Body of pancreas (tissue), 4 donors: ENCODE measurements at regions not wholly inside any gene's neighbourhood (a gene's known extent, or its start where the extent isn't known, plus 50 kb on each side); places are given as distances from the start of the nearest gene placed in this dataset.

Experiments
- ATAC-seq: fragments of 150-250 bp; one replicate; pipeline ENCODE4 v1.9.1; 2016
- DNase-seq, 4 donors: peaks; one replicate each; pipeline ENCODE4 v3.0.0-alpha.2; 2019
- H3K27ac ChIP-seq, 4 donors: fragments of 200-600 bp; sonication (generic); 1 replicate in 3 of 4; 2 replicates in 1 of 4; pipeline versions ENCODE4 v1.5.1 to v1.6.1; 2016 to 2019; ENCODE audit warnings: mild to moderate bottlenecking in 1 of 4, mixed read lengths in 1 of 4, moderate library complexity in 1 of 4
- H3K27me3 ChIP-seq, 2 donors: fragments of 200-600 bp; sonication (generic); one replicate each; pipeline ENCODE4 v1.6.0; 2016; ENCODE audit warnings: mild to moderate bottlenecking in 1 of 2
- H3K36me3 ChIP-seq, 2 donors: fragments of 200-600 bp; sonication (generic); replicated peaks in 1 of 2; 2 replicates each; pipeline ENCODE4 v1.5.1; 2016; ENCODE audit warnings: low read depth in 2 of 2; ENCODE audit not compliant: insufficient read depth in 1 of 2
- H3K4me1 ChIP-seq: fragments of 200-600 bp; sonication (generic); one replicate; pipeline ENCODE4 v1.6.0; 2016
- H3K4me3 ChIP-seq, 2 donors: fragments of 200-600 bp; sonication (generic); 1 replicate in 1 of 2; 2 replicates in 1 of 2; pipeline ENCODE4 v1.5.1; 2016 to 2019
- H3K9me3 ChIP-seq, 3 donors: fragments of 200-600 bp; sonication (generic); 1 replicate in 2 of 3; 2 replicates in 1 of 3; pipeline ENCODE4 v1.5.1; 2016
- POLR2A ChIP-seq, 3 donors: fragments of 450-650 bp; IDR thresholded peaks; one replicate each; pipeline ENCODE4 v1.6.1; 2016; ENCODE audit warnings: antibody characterized with exemption in 3 of 3, mild to moderate bottlenecking in 2 of 3
- WGBS, 2 donors: methylation state at CpG; one replicate each; pipeline ENCODE4 v1.1.5; 2017; 5-methylcytosine and 5-hydroxymethylcytosine counted together
- intact Hi-C: fragments of 100-400 bp; cut with DNase I; formaldehyde crosslinking; loops from one replicate; pipeline ENCODE4 v1.15.1; 2023
- TF ChIP-seq, protein P1 (sequence below), 7 experiments: fragments of 450-650 bp in 4 of 7; fragments of 200-600 bp in 3 of 7; sonication (generic) in 3 of 7; IDR thresholded peaks; one replicate each; pipeline ENCODE4 v1.5.1; 2016 to 2019; ENCODE audit warnings: antibody characterized with exemption in 7 of 7

DNA sequence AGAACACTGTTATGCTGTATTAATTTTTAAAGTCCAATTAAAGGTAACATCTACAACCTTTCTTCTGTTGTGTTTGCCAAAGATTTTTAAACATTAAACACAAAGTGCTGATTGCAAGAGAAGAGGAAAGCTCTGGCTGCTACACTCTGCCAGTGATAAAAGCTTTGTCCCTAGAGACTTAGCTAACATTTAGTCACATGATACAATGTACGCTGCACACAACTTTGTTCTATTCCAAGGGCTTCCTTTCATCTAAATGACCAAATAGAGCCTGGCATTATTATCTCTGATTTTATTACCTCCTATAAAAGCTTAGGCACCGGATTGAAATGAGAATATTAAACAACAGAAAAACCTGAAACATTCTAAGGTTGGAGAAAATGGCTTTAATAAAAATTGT, 388.7 kb upstream of the PMFBP1 start:
- ATAC-seq, result no peak
- Histone ChIP-seq H3K4me3 (no peak overlapping the region), H3K27me3 (no peaks in the 10 kb centered on the region), H3K36me3 (no peaks in the 10 kb centered on the region), H3K9me3 (no peaks in the 10 kb centered on the region), H3K27ac (no peak overlapping the region), H3K4me1 (peaks cover 6% of the 10 kb centered on the region)
- DNase-seq, result no peak
- 7 to 20% methylated on average over 2 of the region's 2 CpGs for WGBS, 2 donors
- intact Hi-C loops, result no loop called here
- TF ChIP-seq, protein P1, sequence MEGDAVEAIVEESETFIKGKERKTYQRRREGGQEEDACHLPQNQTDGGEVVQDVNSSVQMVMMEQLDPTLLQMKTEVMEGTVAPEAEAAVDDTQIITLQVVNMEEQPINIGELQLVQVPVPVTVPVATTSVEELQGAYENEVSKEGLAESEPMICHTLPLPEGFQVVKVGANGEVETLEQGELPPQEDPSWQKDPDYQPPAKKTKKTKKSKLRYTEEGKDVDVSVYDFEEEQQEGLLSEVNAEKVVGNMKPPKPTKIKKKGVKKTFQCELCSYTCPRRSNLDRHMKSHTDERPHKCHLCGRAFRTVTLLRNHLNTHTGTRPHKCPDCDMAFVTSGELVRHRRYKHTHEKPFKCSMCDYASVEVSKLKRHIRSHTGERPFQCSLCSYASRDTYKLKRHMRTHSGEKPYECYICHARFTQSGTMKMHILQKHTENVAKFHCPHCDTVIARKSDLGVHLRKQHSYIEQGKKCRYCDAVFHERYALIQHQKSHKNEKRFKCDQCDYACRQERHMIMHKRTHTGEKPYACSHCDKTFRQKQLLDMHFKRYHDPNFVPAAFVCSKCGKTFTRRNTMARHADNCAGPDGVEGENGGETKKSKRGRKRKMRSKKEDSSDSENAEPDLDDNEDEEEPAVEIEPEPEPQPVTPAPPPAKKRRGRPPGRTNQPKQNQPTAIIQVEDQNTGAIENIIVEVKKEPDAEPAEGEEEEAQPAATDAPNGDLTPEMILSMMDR (IDR thresholded peaks at IDR 0.05), result no peak
- TF ChIP-seq POLR2A (IDR thresholded peaks at IDR 0.05), result no peak

DNA sequence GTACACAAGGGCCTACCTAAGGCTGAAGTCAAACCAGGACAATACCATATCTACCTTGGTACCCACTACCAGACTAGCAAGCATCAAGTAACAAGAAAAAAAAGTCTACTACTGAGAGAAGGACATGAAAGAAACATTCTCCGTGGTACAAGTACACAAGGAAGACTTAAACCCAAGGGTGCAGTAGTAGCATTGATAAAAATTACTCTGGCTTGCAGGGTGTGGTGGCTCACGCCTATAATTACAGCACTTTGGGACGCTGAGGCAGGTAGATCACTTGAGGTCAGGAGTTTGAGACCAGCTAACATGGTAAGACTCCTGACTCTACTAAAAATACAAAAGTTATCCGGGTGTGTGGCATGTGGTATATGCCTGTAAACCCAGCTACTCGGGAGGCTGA, 386.5 kb upstream of the PMFBP1 start:
- no peaks in the 10 kb centered on the region for H3K9me3 ChIP-seq
- no peaks in the 10 kb centered on the region for H3K36me3 ChIP-seq
- no peak overlapping the region for H3K4me3 ChIP-seq
- ATAC-seq (no peak), DNase-seq (no peak)
- intact Hi-C loops, result no loop called here
- H3K27ac ChIP-seq, result no peak overlapping the region
- H3K4me1 ChIP-seq, result peaks cover 6% of the 10 kb centered on the region
- WGBS, 2 donors, result 89 to 90% methylated on average over 5 of the region's 5 CpGs
- H3K27me3 ChIP-seq, result no peaks in the 10 kb centered on the region
- TF ChIP-seq POLR2A (IDR thresholded peaks at IDR 0.05), result no peak
- TF ChIP-seq, protein P1 (IDR thresholded peaks at IDR 0.05), result no peak

DNA sequence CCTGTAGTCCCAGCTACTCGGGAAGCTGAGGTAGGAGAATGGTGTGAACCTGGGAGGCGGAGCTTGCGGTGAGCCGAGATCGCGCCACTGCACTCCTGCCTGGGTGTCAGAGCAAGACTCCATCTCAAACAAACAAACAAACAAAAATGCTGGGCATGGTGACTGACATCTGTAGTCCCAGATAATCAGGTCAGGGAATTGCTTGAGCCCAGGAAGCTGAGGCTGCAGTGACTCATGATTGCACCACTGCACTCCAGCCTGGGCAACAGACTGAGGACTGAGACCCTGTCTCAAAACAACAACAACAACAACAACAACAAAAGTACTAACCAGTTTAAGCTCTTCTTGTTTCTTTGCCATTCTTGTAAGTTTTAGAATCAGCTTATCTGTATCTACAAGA, 383.0 kb upstream of the PMFBP1 start:
- H3K4me3 ChIP-seq, result no peak overlapping the region
- DNase-seq, result no peak
- intact Hi-C loops, result no loop called here
- H3K36me3 ChIP-seq, result no peaks in the 10 kb centered on the region
- no peaks in the 10 kb centered on the region for H3K27me3 ChIP-seq
- WGBS, 2 donors, result 90 to 94% methylated on average over 6 of the region's 6 CpGs
- no peaks in the 10 kb centered on the region for H3K4me1 ChIP-seq
- no peak for ATAC-seq
- no peak overlapping the region for H3K27ac ChIP-seq
- H3K9me3 ChIP-seq, result no peaks in the 10 kb centered on the region
- TF ChIP-seq POLR2A (IDR thresholded peaks at IDR 0.05), result no peak
- TF ChIP-seq, protein P1 (IDR thresholded peaks at IDR 0.05), result no peak

DNA sequence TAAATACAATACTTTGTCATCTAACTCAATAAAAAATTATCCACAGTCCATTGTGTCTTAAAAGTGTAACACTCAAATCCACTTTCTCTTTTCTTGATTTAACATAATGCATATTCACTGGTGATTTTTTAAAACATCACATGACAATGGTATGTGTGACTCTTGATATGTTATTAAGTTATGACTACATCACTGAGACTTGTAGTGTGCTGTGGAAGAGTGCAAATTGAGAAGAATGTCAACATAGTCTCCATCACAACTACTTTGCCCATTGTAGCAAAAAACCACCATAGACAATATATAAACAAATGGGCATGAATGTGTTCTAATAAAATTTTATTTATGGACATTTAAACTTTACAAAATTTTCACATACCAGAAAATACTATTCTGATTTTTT, 380.7 kb upstream of the PMFBP1 start:
- intact Hi-C loops, result no loop called here
- DNase-seq, result no peak
- TF ChIP-seq, protein P1 (IDR thresholded peaks at IDR 0.05), result no peak
- TF ChIP-seq POLR2A (IDR thresholded peaks at IDR 0.05), result no peak
- ATAC-seq, result no peak
- no peaks in the 10 kb centered on the region for H3K4me1 ChIP-seq
- H3K27me3 ChIP-seq, result no peaks in the 10 kb centered on the region
- H3K36me3 ChIP-seq, result no peaks in the 10 kb centered on the region
- H3K4me3 ChIP-seq, result no peak overlapping the region
- H3K9me3 ChIP-seq, result no peaks in the 10 kb centered on the region
- H3K27ac ChIP-seq, result no peak overlapping the region

DNA sequence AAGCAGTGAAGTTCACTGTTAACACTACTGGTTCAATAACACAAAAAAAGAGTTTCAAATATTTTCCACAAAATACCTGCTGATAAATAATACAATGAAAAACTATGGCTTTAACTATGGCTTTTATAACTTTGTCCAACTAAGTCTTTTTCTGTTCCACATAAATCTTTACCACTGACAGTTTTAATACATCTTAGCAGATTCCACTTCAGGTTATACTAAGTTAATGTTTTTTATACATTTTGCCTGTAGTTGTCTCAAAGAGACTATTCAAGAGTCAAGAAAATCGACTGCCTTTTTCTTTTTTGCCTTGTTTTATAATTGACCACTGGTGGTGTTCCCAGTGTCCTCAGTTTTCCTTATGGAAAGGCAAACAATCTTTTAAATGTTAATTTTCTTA, 379.7 kb upstream of the PMFBP1 start:
- Histone ChIP-seq H3K9me3 (no peaks in the 10 kb centered on the region), H3K36me3 (no peaks in the 10 kb centered on the region), H3K4me3 (no peak overlapping the region), H3K4me1 (no peaks in the 10 kb centered on the region), H3K27me3 (no peaks in the 10 kb centered on the region), H3K27ac (no peak overlapping the region)
- ATAC-seq, result no peak
- DNase-seq, result no peak
- no peak for TF ChIP-seq POLR2A (IDR thresholded peaks at IDR 0.05)
- TF ChIP-seq, protein P1 (IDR thresholded peaks at IDR 0.05), result no peak
- WGBS, 2 donors, result 76 to 82% methylated on average over 1 of the region's 1 CpG
- intact Hi-C loops, result no loop called here
